Stimulated activated CD4-positive, alpha-beta T cell treated with anti-CD3 and anti-CD28 coated beads, Interleukin-12 subunit alpha, Interleukin-12 subunit beta, amount 100 ng/mL, for 48 hours (primary cell): ENCODE measurements at regions not wholly inside any gene's neighbourhood (a gene's known extent, or its start where the extent isn't known, plus 50 kb on each side); places are given as distances from the start of the nearest gene placed in this dataset.
"Not testable (repeated sequence)": the region's sequence is repeated elsewhere in the genome, so short reads cannot be mapped to it uniquely, and the experiment has no call there.

Experiments
- DNase-seq, 3 donors: peaks; one replicate each; pipeline ENCODE4 v3.0.0-alpha.2; 2020; ENCODE audit warnings: low read depth in 2 of 3, low spot score in 1 of 3

GRCh38 chr7:96921771-96922170, 83.6 kb upstream of the DLX6 start:
- DNase-seq, result no peak

GRCh38 chr7:96923345-96923744, 82.0 kb upstream of the DLX6 start:
- not testable (repeated sequence) for DNase-seq

GRCh38 chr7:96927131-96927530, 78.2 kb upstream of the DLX6 start:
- DNase-seq, result no peak

GRCh38 chr7:96928965-96929364, 76.4 kb upstream of the DLX6 start:
- DNase-seq, result no peak

GRCh38 chr7:96931891-96932290, 73.5 kb upstream of the DLX6 start:
- DNase-seq, result no peak

GRCh38 chr7:96933067-96933645, 72.2 kb upstream of the DLX6 start:
- DNase-seq, result no peak

- no peak for DNase-seq
Observed at GRCh38 chr7:96936621-96937020, 68.7 kb upstream of the DLX6 start.

GRCh38 chr7:96942112-96942511, 63.2 kb upstream of the DLX6 start:
- DNase-seq, result no peak

GRCh38 chr7:96949766-96950165, 55.6 kb upstream of the DLX6 start:
- DNase-seq, result no peak

GRCh38 chr7:96952974-96953391, 52.4 kb upstream of the DLX6 start:
- DNase-seq, result no peak

GRCh38 chr7:96953676-96954513, 51.5 kb upstream of the DLX6 start:
- DNase-seq, result no peak
